Spleen (tissue), 7 donors: ENCODE measurements at regions not wholly inside any gene's neighbourhood (a gene's known extent, or its start where the extent isn't known, plus 50 kb on each side); places are given as distances from the start of the nearest gene placed in this dataset.

Experiments
- POLR2A ChIP-seq, 3 donors: fragments of 450-650 bp; IDR thresholded peaks; one replicate each; pipeline ENCODE4 v1.5.1; 2017; ENCODE audit warnings: antibody characterized with exemption in 3 of 3, mild to moderate bottlenecking in 1 of 3
- POLR2AphosphoS5 ChIP-seq, 3 donors: sonication (generic); formaldehyde crosslinking; IDR thresholded peaks; one replicate each; pipeline ENCODE4 v1.5.1; 2017; ENCODE audit warnings: antibody characterized with exemption in 3 of 3
- TF ChIP-seq, protein P1 (sequence below), 11 experiments: fragments of 200-600 bp in 7 of 11; fragments of 450-650 bp in 4 of 11; sonication (generic) in 4 of 11; IDR thresholded peaks in 8 of 11; conservative IDR thresholded peaks in 3 of 11; 1 replicate in 7 of 11; 2 replicates in 4 of 11; pipeline versions ENCODE4 v1.4.0 to v1.8.0; 2016 to 2021; ENCODE audit warnings: antibody characterized with exemption in 11 of 11, inconsistent platforms in 4 of 11, mild to moderate bottlenecking in 1 of 11
- donor health status: DM: no; HTN: no; CAD: no; lungs with moderate emphysema.
- donor health status: DM: no; HTN: no; CAD: no.
- donor health status: DM: no; HTN: no; CAD: no.

- TF ChIP-seq POLR2A (IDR thresholded peaks at IDR 0.05) (no peak), POLR2AphosphoS5 (IDR thresholded peaks at IDR 0.05) (no peak)
- TF ChIP-seq, protein P1, sequence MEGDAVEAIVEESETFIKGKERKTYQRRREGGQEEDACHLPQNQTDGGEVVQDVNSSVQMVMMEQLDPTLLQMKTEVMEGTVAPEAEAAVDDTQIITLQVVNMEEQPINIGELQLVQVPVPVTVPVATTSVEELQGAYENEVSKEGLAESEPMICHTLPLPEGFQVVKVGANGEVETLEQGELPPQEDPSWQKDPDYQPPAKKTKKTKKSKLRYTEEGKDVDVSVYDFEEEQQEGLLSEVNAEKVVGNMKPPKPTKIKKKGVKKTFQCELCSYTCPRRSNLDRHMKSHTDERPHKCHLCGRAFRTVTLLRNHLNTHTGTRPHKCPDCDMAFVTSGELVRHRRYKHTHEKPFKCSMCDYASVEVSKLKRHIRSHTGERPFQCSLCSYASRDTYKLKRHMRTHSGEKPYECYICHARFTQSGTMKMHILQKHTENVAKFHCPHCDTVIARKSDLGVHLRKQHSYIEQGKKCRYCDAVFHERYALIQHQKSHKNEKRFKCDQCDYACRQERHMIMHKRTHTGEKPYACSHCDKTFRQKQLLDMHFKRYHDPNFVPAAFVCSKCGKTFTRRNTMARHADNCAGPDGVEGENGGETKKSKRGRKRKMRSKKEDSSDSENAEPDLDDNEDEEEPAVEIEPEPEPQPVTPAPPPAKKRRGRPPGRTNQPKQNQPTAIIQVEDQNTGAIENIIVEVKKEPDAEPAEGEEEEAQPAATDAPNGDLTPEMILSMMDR (IDR thresholded peaks at IDR 0.05 in 8 of 11, conservative IDR thresholded peaks at IDR 0.05 in 3 of 11): no peak
Measured at GRCh38 chr5:88557131-88557530, 288.5 kb upstream of the TMEM161B start.
